ENCODE measurements at regions not wholly inside any gene's neighbourhood (a gene's known extent, or its start where the extent isn't known, plus 50 kb on each side); places are given as distances from the start of the nearest gene placed in this dataset.

GRCh38 chr2:10221976-10222870 is 80.5 kb upstream of the HPCAL1 start:
- CTCF ChIA-PET (ENCODE audit: low intra/inter-chr PET ratio): no interaction called here
- WGBS (ENCODE audit: insufficient coverage, low coverage, missing lambda C conversion rate): 19% methylated on average over 19 of the region's 19 CpGs
- DNase-seq (ENCODE audit: extremely low read depth in 1 of 4, low spot score in 3 of 4): no peak
- no peak for TF ChIP-seq NBN (IDR thresholded peaks at IDR 0.05; ENCODE audit: low read depth)
- TF ChIP-seq ZBTB26 (CRISPR knock-in tag; IDR thresholded peaks at IDR 0.05): peak; percentile 51; the same call in 1 of the 2 replicates
- TF ChIP-seq MEF2D (tag; conservative IDR thresholded peaks at IDR 0.05; ENCODE audit: low read depth): peak; percentile 92
- TF ChIP-seq PHTF2 (CRISPR knock-in tag; IDR thresholded peaks at IDR 0.05): 0 out of 2 replicates have a peak, but pooled peaks have one; percentile 55
- peak; percentile 82 for TF ChIP-seq ZNF668 (CRISPR knock-in tag; IDR thresholded peaks at IDR 0.05)
- TF ChIP-seq MTF1 (CRISPR knock-in tag; IDR thresholded peaks at IDR 0.05; ENCODE audit: borderline replicate concordance): 0 out of 2 replicates have a peak, but pooled peaks have one; percentile 21
- no peak for TF ChIP-seq PATZ1 (CRISPR knock-in tag; IDR thresholded peaks at IDR 0.05; ENCODE audit: borderline replicate concordance)
- TF ChIP-seq RAD21 (CRISPR knock-in tag; conservative IDR thresholded peaks at IDR 0.05 in 1 of 2, IDR thresholded peaks at IDR 0.05 in 1 of 2): peak in 1 of 2 experiments; percentile 24; a peak in 1 of 4 replicates
- 0 out of 2 replicates have a peak, but pooled peaks have one; percentile 22 for TF ChIP-seq TCFL5 (CRISPR knock-in tag; conservative IDR thresholded peaks at IDR 0.05)
- TF ChIP-seq ZNF175 (CRISPR knock-in tag; IDR thresholded peaks at IDR 0.05; ENCODE audit: low read depth): peak; percentile 87; the same call in 1 of the 2 replicates

More at GRCh38 chr2:10221976-10222870, 80.5 kb upstream of the HPCAL1 start:
- H3K4me3 ChIP-seq: no peak overlapping the region
- H3K4me1 ChIP-seq (replicated peaks in 1 of 2; ENCODE audit: control insufficient read depth in 2 of 2, insufficient read depth in 2 of 2, low read length in 2 of 2): peaks cover 2 to 25% of the 10 kb centered on the region in 2 experiments; a peak in 3 of 5 replicates
- H3K27ac ChIP-seq (ENCODE audit: extremely low read depth, low read depth, low read length): no peak overlapping the region
- intact Hi-C loops (cut with micrococcal nuclease) (loop anchor here (5.0 kb wide), 1 partner anchor 215 kb away; no protein-coding TSS in a partner anchor), in situ Hi-C loops (cut with MboI) (no loop called here)
- no peaks in the 10 kb centered on the region for H3K79me2 ChIP-seq (ENCODE audit: control insufficient read depth, insufficient read depth, low read length)
- H3K36me3 ChIP-seq (ENCODE audit: control insufficient read depth, insufficient read depth, low read length): no peaks in the 10 kb centered on the region
- POLR2A ChIA-PET: interaction anchor here (1.1 to 1.2 kb wide), 2 partner anchors 19 to 21 kb away, joined by 4 to 6 read pairs; no protein-coding TSS in a partner anchor
- no peak overlapping the region for H3K4me2 ChIP-seq (ENCODE audit: insufficient read depth, low read length)
- peaks cover 0 to 6% of the 10 kb centered on the region in 2 experiments; a peak in 1 of 5 replicates for H3K27me3 ChIP-seq (ENCODE audit: control insufficient read depth in 2 of 2, insufficient read depth in 2 of 2, low read length in 2 of 2)
- H3K9me3 ChIP-seq (replicated peaks; ENCODE audit: control insufficient read depth, insufficient read depth, low read depth, low read length): no peaks in the 10 kb centered on the region
- ATAC-seq (no peak), FAIRE-seq (peak; percentile 57)
- H3K9me1 ChIP-seq (ENCODE audit: control insufficient read depth, insufficient read depth, low read length): no peaks in the 10 kb centered on the region
- no peak overlapping the region for H3K9ac ChIP-seq (ENCODE audit: insufficient read depth in 1 of 2, low read depth in 2 of 2, low read length in 2 of 2)
- H2AFZ ChIP-seq (ENCODE audit: low read depth, low read length): no peak overlapping the region
- H4K20me1 ChIP-seq (replicated peaks; ENCODE audit: control insufficient read depth, insufficient read depth, low read length): no peaks in the 10 kb centered on the region
- no TSS peak for BruUV-seq (replicated peaks)

All from K562 (cell line).